Activated naive CD4-positive, alpha-beta T cell treated with anti-CD3 and anti-CD28 coated beads for 36 hours (primary cell): ENCODE measurements at regions not wholly inside any gene's neighbourhood (a gene's known extent, or its start where the extent isn't known, plus 50 kb on each side); places are given as distances from the start of the nearest gene placed in this dataset.

Experiments
- CTCF ChIA-PET: fragments of 350-600 bp; sonication (Branson Sonifier 250); formaldehyde crosslinking; loops from one replicate; lab custom pipeline; 2021; ENCODE audit warnings: antibody characterized with exemption; lab: Charles Lee
- DNase-seq: peaks from one replicate; pipeline ENCODE4 v3.0.0-alpha.2; 2020
- H3K27ac Mint-ChIP-seq: one replicate; pipeline ENCODE4 v1.8.0; 2021; ENCODE audit warnings: mild to moderate bottlenecking, mixed read lengths
- H3K27me3 Mint-ChIP-seq: one replicate; pipeline ENCODE4 v1.8.0; 2021; ENCODE audit warnings: low read depth, mixed read lengths
- H3K36me3 Mint-ChIP-seq: one replicate; pipeline ENCODE4 v1.8.0; 2021; ENCODE audit warnings: low read depth, mixed read lengths
- H3K4me1 Mint-ChIP-seq: one replicate; pipeline ENCODE4 v1.8.0; 2021; ENCODE audit warnings: low read depth, mixed read lengths
- H3K4me3 Mint-ChIP-seq: one replicate; pipeline ENCODE4 v1.8.0; 2021; ENCODE audit warnings: mild to moderate bottlenecking, moderate library complexity, mixed read lengths
- H3K9me3 Mint-ChIP-seq: one replicate; pipeline ENCODE4 v1.8.0; 2021; ENCODE audit warnings: mixed read lengths
- intact Hi-C: fragments of 100-400 bp; cut with micrococcal nuclease; formaldehyde crosslinking; loops from one replicate; pipeline ENCODE4 v1.15.1; 2023

DNA sequence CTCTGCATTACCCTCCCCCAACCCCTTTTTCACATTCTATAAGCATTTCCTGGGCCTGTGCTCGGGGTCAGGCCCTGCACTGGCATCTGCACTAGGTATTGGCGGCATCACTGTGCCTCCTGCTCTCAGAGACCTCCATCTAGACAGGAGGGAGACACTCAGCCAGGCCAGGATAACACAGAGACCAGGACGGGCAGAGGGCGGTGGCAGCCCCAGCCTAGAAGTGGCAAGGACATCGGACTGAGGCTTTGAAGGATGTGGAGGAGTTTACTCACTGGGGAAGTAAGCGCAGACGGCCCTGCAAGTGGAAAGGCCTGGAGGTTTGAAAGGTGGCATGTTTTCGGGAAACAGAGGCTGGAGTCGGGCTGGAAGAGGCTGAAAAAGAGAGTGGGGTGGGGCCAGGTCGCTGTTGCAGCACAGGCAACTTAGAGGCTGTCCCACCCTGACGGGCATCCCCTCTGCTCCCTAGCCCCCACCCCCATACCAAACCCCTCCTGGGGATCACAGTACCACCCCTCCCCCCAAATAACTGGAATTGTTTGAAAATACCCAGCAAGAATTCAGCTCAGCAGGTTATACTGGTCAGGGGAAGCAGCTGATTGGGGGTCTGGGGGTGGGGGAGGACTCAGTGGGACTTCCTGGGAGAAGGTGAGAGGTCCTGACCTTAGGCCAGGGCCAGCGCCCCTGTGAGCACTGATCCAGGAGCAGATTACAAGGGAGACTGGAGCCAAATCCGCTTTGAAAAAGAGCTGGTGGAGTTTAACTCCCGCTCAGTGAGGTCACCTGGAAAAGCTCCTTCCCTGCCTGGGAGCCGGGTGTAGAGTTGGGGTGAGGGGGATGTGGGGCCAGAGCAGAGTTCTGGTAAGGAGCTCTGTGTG lies 121.8 kb upstream of the WNT4 start:
- Mint-ChIP-seq H3K27me3 (peaks cover 2% of the 10 kb centered on the region), H3K36me3 (no peaks in the 10 kb centered on the region), H3K4me3 (no peak overlapping the region), H3K27ac (no peak overlapping the region), H3K9me3 (no peaks in the 10 kb centered on the region), H3K4me1 (no peaks in the 10 kb centered on the region)
- CTCF ChIA-PET = no interaction called here
- no peak for DNase-seq
- intact Hi-C loops = no loop called here

DNA sequence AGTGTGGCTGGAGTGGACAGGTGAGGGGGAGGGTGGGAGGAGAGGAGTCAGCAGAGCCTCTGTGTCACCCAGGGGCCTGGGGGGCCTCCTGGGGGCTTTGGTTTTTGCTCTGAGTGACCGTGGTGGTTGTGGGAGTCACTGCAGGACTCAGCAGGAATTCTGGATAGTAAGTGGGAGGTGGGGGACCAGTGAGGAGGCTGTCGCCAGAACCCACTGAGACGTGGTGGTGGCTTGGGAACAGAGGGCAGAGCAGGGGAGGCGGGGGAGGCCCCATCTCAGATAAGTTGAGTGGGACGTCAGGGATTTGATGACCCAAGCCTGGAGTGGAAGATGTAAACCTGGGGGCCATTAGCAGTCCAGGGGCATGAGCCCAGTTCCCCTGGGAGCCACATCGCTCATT lies 123.2 kb upstream of the WNT4 start:
- no peaks in the 10 kb centered on the region for H3K4me1 Mint-ChIP-seq
- DNase-seq = no peak
- CTCF ChIA-PET = no interaction called here
- H3K4me3 Mint-ChIP-seq = no peak overlapping the region
- H3K27ac Mint-ChIP-seq = no peak overlapping the region
- H3K27me3 Mint-ChIP-seq = peaks cover 2% of the 10 kb centered on the region
- intact Hi-C loops = no loop called here
- no peaks in the 10 kb centered on the region for H3K9me3 Mint-ChIP-seq
- H3K36me3 Mint-ChIP-seq = no peaks in the 10 kb centered on the region

DNA sequence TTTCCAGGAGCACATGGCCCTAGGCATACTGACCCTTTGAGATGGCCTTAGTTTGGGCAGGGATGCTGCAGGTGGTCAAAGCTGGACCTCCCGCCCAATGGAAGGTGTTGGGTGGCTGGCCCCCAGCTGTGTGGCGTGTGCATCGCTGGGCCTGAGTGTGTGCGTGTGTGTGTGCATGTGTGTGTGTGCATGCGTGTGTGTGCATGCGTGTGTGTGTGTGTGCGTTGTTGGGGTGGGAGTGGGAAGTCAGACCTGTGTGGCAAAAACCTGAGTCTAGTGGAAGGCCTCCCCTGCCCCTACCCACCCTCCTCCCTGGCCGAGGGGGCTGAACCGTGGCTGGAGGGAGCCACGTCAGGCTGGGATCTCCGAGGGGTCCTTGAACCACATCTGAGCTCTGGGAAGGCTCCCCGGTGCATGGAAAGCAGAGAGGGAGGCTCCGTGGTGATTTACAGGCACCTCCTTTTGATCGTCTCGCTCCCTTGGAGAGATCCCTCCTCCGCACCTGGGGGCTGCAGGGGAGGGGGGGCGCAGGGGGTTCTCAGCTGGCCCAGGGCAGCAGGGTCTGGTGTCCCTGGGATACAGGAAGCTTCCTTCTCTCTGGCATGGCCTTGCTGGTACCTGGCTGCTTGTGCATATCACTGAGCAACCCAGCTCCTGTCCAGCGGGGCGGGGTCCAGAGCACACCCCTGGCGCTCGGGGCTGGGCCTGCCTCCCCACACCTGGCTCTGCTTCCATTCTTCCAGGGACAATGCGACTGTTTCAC lies 124.7 kb upstream of the WNT4 start:
- Mint-ChIP-seq H3K27me3 (peaks cover 4% of the 10 kb centered on the region), H3K4me1 (no peaks in the 10 kb centered on the region), H3K4me3 (no peak overlapping the region), H3K36me3 (no peaks in the 10 kb centered on the region), H3K27ac (no peak overlapping the region), H3K9me3 (no peaks in the 10 kb centered on the region)
- no peak for DNase-seq
- intact Hi-C loops = no loop called here
- CTCF ChIA-PET = interaction anchor here (0.7 kb wide), 1 partner anchor 133 kb away, joined by 3 read pairs; no protein-coding TSS in a partner anchor

DNA sequence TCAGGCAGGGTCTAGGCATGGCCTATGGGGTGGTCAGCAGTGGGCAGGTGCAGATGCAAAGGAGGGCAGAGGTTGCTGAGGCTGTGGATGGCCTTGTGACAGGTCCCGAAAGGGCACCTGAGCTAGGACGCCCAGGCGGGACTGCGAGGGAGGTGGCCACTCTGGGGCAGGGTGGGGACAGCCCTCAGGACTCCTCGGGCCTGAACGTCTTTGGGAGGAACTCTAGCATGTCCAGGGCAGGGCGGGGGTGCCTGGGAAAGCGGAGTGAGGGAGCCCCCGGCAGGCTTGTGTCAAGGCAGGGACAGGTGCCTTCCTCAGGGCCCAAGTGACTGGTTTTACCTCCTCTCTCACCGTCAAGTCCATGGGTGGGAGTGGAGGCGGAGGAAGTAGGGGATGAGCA lies 125.4 kb upstream of the WNT4 start:
- DNase-seq = no peak
- no peaks in the 10 kb centered on the region for H3K4me1 Mint-ChIP-seq
- no peak overlapping the region for H3K4me3 Mint-ChIP-seq
- CTCF ChIA-PET = no interaction called here
- peaks cover 4% of the 10 kb centered on the region for H3K27me3 Mint-ChIP-seq
- no peaks in the 10 kb centered on the region for H3K9me3 Mint-ChIP-seq
- no peak overlapping the region for H3K27ac Mint-ChIP-seq
- H3K36me3 Mint-ChIP-seq = no peaks in the 10 kb centered on the region
- intact Hi-C loops = no loop called here

DNA sequence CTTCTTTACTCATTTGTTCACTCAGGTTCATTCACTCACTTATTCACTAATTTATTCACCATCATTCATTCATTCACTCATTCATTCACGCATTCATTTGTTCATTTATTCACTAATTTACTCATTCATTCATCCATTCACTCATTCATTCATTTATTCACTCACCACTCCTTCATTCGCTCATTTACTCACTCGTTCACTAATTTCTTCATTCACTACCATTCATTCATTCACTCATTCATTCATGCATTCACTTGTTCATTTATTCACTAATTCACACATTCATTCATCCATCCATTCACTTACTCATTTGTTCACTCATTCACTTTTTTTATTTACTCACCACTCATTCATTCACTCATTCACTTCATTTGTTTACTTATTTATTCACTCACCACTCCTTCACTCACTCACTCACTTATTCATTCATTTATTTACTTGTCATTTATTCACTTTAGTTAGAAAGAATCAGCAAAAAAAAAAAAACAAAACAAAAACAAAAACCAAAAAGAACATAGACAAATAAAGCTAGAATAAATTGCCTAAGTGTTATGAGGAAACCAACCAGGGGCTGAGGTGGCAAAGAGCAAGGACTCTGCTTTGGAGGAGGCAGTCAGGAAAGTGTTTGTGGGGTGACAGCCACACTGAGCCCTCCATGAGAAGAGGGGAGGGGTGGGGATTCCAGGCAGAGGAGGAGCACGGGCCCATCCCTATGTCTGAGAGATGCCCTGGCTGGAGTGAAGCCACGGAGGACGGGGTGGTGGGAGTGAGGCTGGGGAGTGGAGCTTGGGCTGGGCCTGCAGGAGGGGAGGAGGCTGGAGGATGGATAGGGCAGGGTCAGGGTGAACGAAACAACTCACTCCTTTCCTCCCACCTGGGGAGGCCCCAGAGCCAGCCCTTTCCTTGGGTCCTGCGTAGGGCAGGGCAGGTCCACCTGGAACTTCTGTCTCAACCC lies 129.2 kb upstream of the WNT4 start:
- intact Hi-C loops = no loop called here
- Mint-ChIP-seq H3K9me3 (no peaks in the 10 kb centered on the region), H3K4me3 (no peak overlapping the region), H3K27me3 (peaks cover 2% of the 10 kb centered on the region), H3K4me1 (no peaks in the 10 kb centered on the region), H3K27ac (no peak overlapping the region), H3K36me3 (no peaks in the 10 kb centered on the region)
- no peak for DNase-seq
- CTCF ChIA-PET = no interaction called here

DNA sequence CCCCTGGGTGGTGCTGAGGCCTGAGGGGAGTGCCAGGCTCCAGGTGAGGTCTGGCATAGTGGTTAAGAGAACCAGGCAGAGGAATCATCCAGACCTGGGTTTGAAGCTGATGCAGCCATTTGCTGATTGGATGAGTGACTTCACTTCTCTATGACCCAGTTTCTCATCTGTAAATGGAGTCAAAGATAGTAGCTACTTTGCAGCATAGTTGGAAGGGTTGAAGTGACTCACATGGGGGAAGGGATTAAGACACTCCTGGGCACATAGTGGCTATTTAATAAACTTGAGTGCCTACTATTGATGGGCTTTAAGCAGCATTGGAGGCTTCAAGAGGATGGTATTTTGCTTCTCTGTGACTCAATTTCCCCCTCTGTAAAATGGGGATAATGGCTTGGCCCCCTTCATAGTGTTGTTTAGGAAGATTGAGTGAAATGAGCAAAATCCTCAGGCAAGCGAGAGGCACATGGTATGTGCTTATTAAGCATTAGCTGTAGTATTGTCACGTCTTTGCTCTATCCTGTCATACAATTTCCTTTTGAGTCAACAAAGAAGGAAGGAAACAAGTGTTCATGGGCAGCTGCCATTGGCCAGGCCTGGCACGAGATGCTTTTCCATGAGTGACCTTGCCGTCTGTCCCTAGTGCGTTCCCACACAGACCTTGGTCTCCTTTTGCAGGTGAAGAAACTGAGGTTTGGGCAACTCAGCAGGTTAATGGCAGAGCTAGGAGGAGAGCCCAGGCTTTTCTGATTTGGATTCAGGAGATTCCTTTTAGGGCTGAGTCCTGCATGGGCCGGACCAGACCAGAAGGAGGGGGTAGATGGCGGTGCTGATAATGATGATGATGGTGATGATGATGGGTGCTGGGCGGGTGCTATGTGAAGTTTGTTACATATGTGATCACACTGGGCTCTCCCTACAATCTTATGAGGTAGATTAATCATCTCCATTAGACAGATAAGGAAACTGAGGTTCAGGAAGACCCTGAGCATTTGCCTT lies 131.1 kb upstream of the WNT4 start:
- no peaks in the 10 kb centered on the region for H3K36me3 Mint-ChIP-seq
- H3K9me3 Mint-ChIP-seq = no peaks in the 10 kb centered on the region
- DNase-seq = no peak
- intact Hi-C loops = no loop called here
- no peaks in the 10 kb centered on the region for H3K4me1 Mint-ChIP-seq
- CTCF ChIA-PET = interaction anchor here (1.0 to 1.8 kb wide), 2 partner anchors 85 to 99 kb away, joined by 3 to 6 read pairs; no protein-coding TSS in a partner anchor
- H3K27ac Mint-ChIP-seq = no peak overlapping the region
- no peak overlapping the region for H3K4me3 Mint-ChIP-seq
- peaks cover 2% of the 10 kb centered on the region for H3K27me3 Mint-ChIP-seq

DNA sequence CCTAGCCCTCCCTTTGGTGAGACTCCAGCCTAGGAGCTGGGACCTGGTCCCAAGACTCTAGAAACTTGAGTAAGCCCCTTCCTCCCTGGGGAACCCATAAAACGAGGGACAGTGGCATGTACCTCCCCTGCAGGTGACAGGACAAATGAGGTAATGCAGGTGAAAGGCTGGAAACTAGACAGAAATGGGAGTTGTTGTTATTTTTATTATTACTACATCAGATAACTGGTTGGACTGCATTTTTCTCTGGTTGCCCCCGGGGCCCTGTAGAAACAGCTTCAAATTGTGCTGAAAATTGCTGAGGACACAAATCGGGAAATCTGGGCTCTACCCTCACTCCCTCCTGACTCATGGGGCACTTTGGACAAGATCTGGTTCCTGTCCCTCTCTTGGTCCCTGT lies 132.3 kb upstream of the WNT4 start:
- Mint-ChIP-seq H3K27ac (no peak overlapping the region), H3K4me3 (no peak overlapping the region), H3K4me1 (no peaks in the 10 kb centered on the region), H3K36me3 (no peaks in the 10 kb centered on the region), H3K9me3 (peaks cover 2% of the 10 kb centered on the region), H3K27me3 (peaks cover 4% of the 10 kb centered on the region)
- CTCF ChIA-PET = interaction anchor here (0.9 to 1.8 kb wide), 6 partner anchors 12 to 168 kb away, joined by 3 to 6 read pairs (median 4); no protein-coding TSS in a partner anchor
- intact Hi-C loops = loop anchor here (1.0 kb wide), 1 partner anchor 143 kb away; no protein-coding TSS in a partner anchor
- DNase-seq = no peak

DNA sequence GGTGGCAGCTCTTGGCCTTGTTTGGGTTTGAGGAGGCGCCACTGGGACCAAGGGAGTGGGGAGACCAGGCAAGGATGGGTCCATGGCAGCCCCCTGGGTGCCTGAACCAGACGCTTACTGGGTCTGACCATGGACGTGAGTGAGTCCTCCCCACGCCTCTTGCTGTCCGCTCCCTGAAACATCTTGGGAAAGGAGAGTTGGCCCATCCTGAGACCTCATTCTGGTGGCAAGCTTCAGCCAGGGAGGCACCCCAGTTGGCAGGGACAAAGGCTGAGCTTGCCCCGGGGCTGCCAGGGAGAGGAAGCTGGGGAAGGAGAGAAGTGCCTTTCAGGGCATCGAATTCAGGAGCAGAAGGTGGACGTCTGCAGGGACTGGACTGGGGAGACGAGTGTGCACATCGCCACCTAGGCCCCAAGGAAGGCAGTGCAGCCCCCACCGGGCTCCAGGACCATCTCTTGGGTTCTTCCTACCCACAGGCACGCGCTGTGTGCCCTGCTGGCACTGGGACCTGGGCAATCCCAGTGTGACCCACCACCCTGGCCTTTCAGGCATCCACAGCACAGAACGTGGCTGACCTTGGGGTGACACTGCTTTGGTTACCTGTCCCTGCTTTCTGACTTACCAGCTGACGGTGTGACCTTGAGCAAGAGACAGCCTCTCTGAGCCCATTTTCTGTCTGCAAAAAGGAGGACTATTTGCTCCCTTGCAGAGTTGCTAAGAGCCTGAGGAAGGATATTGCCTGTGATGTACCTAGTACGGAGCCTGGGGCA lies 132.9 kb upstream of the WNT4 start:
- intact Hi-C loops = loop anchor here (1.0 kb wide), 1 partner anchor 144 kb away; no protein-coding TSS in a partner anchor
- no peaks in the 10 kb centered on the region for H3K36me3 Mint-ChIP-seq
- H3K27me3 Mint-ChIP-seq = peaks cover 7% of the 10 kb centered on the region
- no peak overlapping the region for H3K27ac Mint-ChIP-seq
- no peak overlapping the region for H3K4me3 Mint-ChIP-seq
- no peaks in the 10 kb centered on the region for H3K4me1 Mint-ChIP-seq
- peaks cover 5% of the 10 kb centered on the region for H3K9me3 Mint-ChIP-seq
- CTCF ChIA-PET = interaction anchor here (0.9 to 1.8 kb wide), 7 partner anchors 13 to 170 kb away, joined by 3 to 6 read pairs (median 4); no protein-coding TSS in a partner anchor
- peak; percentile 62 for DNase-seq

DNA sequence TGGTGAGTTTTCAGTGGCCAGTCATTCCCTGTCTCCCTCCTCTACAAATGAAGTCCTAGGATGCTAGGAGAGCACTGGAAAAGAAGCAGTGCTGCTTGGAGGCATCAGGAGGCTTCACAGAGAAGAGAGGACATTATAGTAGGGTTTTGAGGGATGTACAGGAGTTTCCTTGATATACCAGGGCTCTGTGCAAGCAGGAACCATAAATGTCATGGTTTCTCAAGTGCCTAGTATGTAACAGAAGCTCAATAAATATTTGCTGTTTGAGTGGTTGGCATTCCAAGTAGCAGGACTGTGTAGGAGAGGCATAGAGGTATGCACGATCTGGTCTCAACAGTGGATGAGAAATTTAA lies 133.5 kb upstream of the WNT4 start:
- Mint-ChIP-seq H3K36me3 (no peaks in the 10 kb centered on the region), H3K4me3 (no peak overlapping the region), H3K4me1 (no peaks in the 10 kb centered on the region), H3K27ac (no peak overlapping the region), H3K27me3 (peaks cover 7% of the 10 kb centered on the region), H3K9me3 (peaks cover 5% of the 10 kb centered on the region)
- no peak for DNase-seq
- CTCF ChIA-PET = interaction anchor here (1.0 to 1.6 kb wide), 4 partner anchors 87 to 171 kb away, joined by 3 to 4 read pairs (median 4); no protein-coding TSS in a partner anchor
- intact Hi-C loops = no loop called here

DNA sequence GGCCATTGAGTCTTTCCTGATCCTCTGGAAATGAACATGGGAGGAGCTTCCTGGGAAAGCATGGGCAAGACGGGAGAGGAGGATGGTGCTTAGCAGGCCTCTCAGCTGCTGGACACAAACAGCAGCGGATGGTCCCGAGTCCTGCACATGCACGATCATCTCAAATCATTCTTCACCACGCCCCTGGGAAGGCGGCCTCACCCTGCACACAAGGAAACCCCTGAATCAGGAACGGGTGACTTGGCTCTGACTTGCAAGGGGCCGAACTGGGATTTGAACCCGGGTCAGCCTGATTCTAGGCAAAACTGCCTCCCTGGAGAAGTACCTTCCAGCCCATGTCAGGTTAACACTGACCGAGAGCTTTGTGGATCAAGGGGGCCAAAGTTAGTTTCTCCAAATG lies 134.8 kb upstream of the WNT4 start:
- intact Hi-C loops = no loop called here
- CTCF ChIA-PET = interaction anchor here (0.6 kb wide), 1 partner anchor 29 kb away, joined by 4 read pairs; no protein-coding TSS in a partner anchor

More for the DNA sequence above, 134.8 kb upstream of the WNT4 start:
- peaks cover 5% of the 10 kb centered on the region for H3K27me3 Mint-ChIP-seq
- H3K36me3 Mint-ChIP-seq = no peaks in the 10 kb centered on the region
- H3K9me3 Mint-ChIP-seq = peaks cover 5% of the 10 kb centered on the region
- no peak overlapping the region for H3K27ac Mint-ChIP-seq
- DNase-seq = no peak
- H3K4me1 Mint-ChIP-seq = no peaks in the 10 kb centered on the region
- H3K4me3 Mint-ChIP-seq = no peak overlapping the region
